ENCODE measurements at regions not wholly inside any gene's neighbourhood (a gene's known extent, or its start where the extent isn't known, plus 50 kb on each side); places are given as distances from the start of the nearest gene placed in this dataset.

DNA sequence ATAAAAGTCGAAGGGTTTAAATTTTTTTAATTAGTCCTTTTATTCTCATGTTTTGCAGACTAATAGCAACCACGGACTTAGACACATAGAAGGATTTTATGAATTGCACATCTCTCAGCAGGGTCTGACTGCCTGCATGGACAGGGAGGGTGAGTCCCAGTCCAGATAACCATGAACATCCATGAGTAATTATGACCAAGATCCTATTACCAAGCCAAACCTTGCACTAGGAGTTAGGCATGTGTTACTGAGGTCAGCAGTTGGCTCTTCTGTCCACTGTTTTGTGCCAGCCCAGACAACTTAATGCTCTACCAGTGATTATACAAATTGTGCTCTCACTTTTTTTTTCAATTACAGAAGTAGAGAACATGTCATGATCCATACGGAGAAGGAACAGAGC, 211.2 kb downstream of the MAFB start:
- Histone ChIP-seq H3K4me3 (no peak overlapping the region), H3K36me3 (no peaks in the 10 kb centered on the region), H3K9me3 (no peaks in the 10 kb centered on the region), H3K27me3 (no peaks in the 10 kb centered on the region), H3K4me1 (no peaks in the 10 kb centered on the region), H3K27ac (no peak overlapping the region)
- DNase-seq (ENCODE audit: extremely low spot score in 2 of 2): no peak
- intact Hi-C loops (cut with DNase I): no loop called here
- no peak for TF ChIP-seq POLR2A (IDR thresholded peaks at IDR 0.05)
- TF ChIP-seq POLR2AphosphoS5 (IDR thresholded peaks at IDR 0.05; ENCODE audit: insufficient read depth in 1 of 2, low read depth in 1 of 2): no peak
- TF ChIP-seq, protein P1, sequence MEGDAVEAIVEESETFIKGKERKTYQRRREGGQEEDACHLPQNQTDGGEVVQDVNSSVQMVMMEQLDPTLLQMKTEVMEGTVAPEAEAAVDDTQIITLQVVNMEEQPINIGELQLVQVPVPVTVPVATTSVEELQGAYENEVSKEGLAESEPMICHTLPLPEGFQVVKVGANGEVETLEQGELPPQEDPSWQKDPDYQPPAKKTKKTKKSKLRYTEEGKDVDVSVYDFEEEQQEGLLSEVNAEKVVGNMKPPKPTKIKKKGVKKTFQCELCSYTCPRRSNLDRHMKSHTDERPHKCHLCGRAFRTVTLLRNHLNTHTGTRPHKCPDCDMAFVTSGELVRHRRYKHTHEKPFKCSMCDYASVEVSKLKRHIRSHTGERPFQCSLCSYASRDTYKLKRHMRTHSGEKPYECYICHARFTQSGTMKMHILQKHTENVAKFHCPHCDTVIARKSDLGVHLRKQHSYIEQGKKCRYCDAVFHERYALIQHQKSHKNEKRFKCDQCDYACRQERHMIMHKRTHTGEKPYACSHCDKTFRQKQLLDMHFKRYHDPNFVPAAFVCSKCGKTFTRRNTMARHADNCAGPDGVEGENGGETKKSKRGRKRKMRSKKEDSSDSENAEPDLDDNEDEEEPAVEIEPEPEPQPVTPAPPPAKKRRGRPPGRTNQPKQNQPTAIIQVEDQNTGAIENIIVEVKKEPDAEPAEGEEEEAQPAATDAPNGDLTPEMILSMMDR (IDR thresholded peaks at IDR 0.05): no peak

- intact Hi-C loops (cut with DNase I): no loop called here
- Histone ChIP-seq H3K27ac (no peak overlapping the region), H3K36me3 (no peaks in the 10 kb centered on the region), H3K4me1 (no peaks in the 10 kb centered on the region), H3K4me3 (no peak overlapping the region), H3K27me3 (no peaks in the 10 kb centered on the region), H3K9me3 (no peaks in the 10 kb centered on the region)
- TF ChIP-seq, protein P1 (IDR thresholded peaks at IDR 0.05): no peak
- TF ChIP-seq POLR2A (IDR thresholded peaks at IDR 0.05): no peak
- no peak for TF ChIP-seq POLR2AphosphoS5 (IDR thresholded peaks at IDR 0.05; ENCODE audit: insufficient read depth in 1 of 2, low read depth in 1 of 2)
- no peak for DNase-seq (ENCODE audit: extremely low spot score in 2 of 2)
These were observed 212.6 kb downstream of the MAFB start for GRCh38 chr20:40476461-40476860.

GRCh38 chr20:40472905-40473304, 216.1 kb downstream of the MAFB start:
- TF ChIP-seq, protein P1 (IDR thresholded peaks at IDR 0.05): no peak
- TF ChIP-seq POLR2A (IDR thresholded peaks at IDR 0.05) (no peak), POLR2AphosphoS5 (IDR thresholded peaks at IDR 0.05; ENCODE audit: insufficient read depth in 1 of 2, low read depth in 1 of 2) (no peak)
- intact Hi-C loops (cut with DNase I): no loop called here

DNA sequence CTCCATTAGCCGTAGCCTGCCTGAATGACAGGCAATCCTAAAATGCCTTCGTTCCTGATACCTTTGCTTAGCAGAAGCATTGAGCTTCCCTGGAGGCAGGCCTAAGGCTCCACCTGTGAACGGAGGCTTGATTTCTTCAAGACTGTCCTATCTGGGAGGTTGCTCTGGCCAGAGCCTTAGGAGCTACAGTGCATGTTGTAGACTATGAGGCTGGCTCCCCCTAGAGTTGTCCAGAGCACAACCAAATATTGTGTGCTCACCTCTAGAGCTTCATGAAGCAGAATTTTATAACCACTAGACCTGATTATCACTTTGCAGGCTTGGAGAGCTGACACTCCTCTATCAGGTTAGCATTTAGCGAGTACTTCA, 217.8 kb downstream of the MAFB start:
- Histone ChIP-seq H3K4me3 (no peak overlapping the region), H3K27me3 (no peaks in the 10 kb centered on the region), H3K9me3 (no peaks in the 10 kb centered on the region), H3K36me3 (no peaks in the 10 kb centered on the region), H3K27ac (no peak overlapping the region), H3K4me1 (peaks cover 15% of the 10 kb centered on the region)
- no peak for DNase-seq (ENCODE audit: extremely low spot score in 2 of 2)
- intact Hi-C loops (cut with DNase I): no loop called here
- TF ChIP-seq POLR2A (IDR thresholded peaks at IDR 0.05) (no peak), POLR2AphosphoS5 (IDR thresholded peaks at IDR 0.05; ENCODE audit: insufficient read depth in 1 of 2, low read depth in 1 of 2) (no peak)
- TF ChIP-seq, protein P1 (IDR thresholded peaks at IDR 0.05): no peak

More at GRCh38 chr20:40472905-40473304, 216.1 kb downstream of the MAFB start:
- Histone ChIP-seq H3K36me3 (no peaks in the 10 kb centered on the region), H3K4me1 (peaks cover 15% of the 10 kb centered on the region), H3K27ac (no peak overlapping the region), H3K9me3 (no peaks in the 10 kb centered on the region), H3K4me3 (no peak overlapping the region), H3K27me3 (no peaks in the 10 kb centered on the region)
- DNase-seq (ENCODE audit: extremely low spot score in 2 of 2): no peak

GRCh38 chr20:40470445-40471260, 218.4 kb downstream of the MAFB start:
- TF ChIP-seq POLR2A (IDR thresholded peaks at IDR 0.05): no peak
- no peak for TF ChIP-seq POLR2AphosphoS5 (IDR thresholded peaks at IDR 0.05; ENCODE audit: insufficient read depth in 1 of 2, low read depth in 1 of 2)
- TF ChIP-seq, protein P1 (IDR thresholded peaks at IDR 0.05): no peak
- intact Hi-C loops (cut with DNase I): no loop called here
- H3K27ac ChIP-seq: no peak overlapping the region
- peaks cover 15% of the 10 kb centered on the region for H3K4me1 ChIP-seq
- no peaks in the 10 kb centered on the region for H3K36me3 ChIP-seq
- H3K27me3 ChIP-seq: no peaks in the 10 kb centered on the region
- no peak for DNase-seq (ENCODE audit: extremely low spot score in 2 of 2)
- H3K9me3 ChIP-seq: no peaks in the 10 kb centered on the region
- H3K4me3 ChIP-seq: no peak overlapping the region
